H9 (cell line): ENCODE measurements at regions not wholly inside any gene's neighbourhood (a gene's known extent, or its start where the extent isn't known, plus 50 kb on each side); places are given as distances from the start of the nearest gene placed in this dataset.

ENCODE experiments used
- DNase-seq: peaks from one replicate; pipeline ENCODE4 v3.0.0-alpha.2; 2017
- H2AFZ ChIP-seq: one replicate; pipeline ENCODE4 v1.6.1; 2013; ENCODE audit warnings: mild to moderate bottlenecking, low read length, control low read depth, moderate library complexity
- H2AK5ac ChIP-seq: 2 replicates; pipeline ENCODE4 v1.6.1; 2013; ENCODE audit warnings: low read length, control low read depth, mixed read lengths; ENCODE audit not compliant: insufficient read length
- H2BK120ac ChIP-seq: one replicate; pipeline ENCODE4 v1.6.1; 2013; ENCODE audit warnings: low read depth, mild to moderate bottlenecking, low read length, control low read depth, inconsistent platforms; ENCODE audit not compliant: poor library complexity, severe bottlenecking
- H2BK12ac ChIP-seq: 2 replicates; pipeline ENCODE4 v1.6.1; 2013; ENCODE audit warnings: low read length, control low read depth, mixed read lengths, low read depth; ENCODE audit not compliant: insufficient read length
- H2BK15ac ChIP-seq: 2 replicates; pipeline ENCODE4 v1.6.1; 2013; ENCODE audit warnings: low read depth, low read length, control low read depth
- H2BK20ac ChIP-seq: one replicate; pipeline ENCODE4 v1.6.1; 2013; ENCODE audit warnings: low read depth, mild to moderate bottlenecking, low read length, control low read depth, inconsistent platforms; ENCODE audit not compliant: poor library complexity, severe bottlenecking
- H2BK5ac ChIP-seq: 2 replicates; pipeline ENCODE4 v1.6.1; 2013; ENCODE audit warnings: low read length, control low read depth, mixed read lengths; ENCODE audit not compliant: insufficient read length
- H3K14ac ChIP-seq: 2 replicates; pipeline ENCODE4 v1.6.1; 2013; ENCODE audit warnings: low read length, control low read depth; ENCODE audit not compliant: insufficient read depth
- H3K18ac ChIP-seq: 2 replicates; pipeline ENCODE4 v1.6.1; 2013; ENCODE audit warnings: low read depth, mild to moderate bottlenecking, mixed read lengths, low read length, control low read depth; ENCODE audit not compliant: insufficient read length
- H3K23ac ChIP-seq: 2 replicates; pipeline ENCODE4 v1.6.1; 2013; ENCODE audit warnings: low read length, control low read depth, mixed read lengths, low read depth; ENCODE audit not compliant: insufficient read length
- H3K23me2 ChIP-seq: 2 replicates; pipeline ENCODE4 v1.6.1; 2013; ENCODE audit warnings: low read depth, mild to moderate bottlenecking, mixed read lengths, low read length, control low read depth; ENCODE audit not compliant: insufficient read length, poor library complexity, severe bottlenecking
- H3K27ac ChIP-seq: 2 replicates; pipeline ENCODE4 v1.5.1; 2013; ENCODE audit warnings: low read length, control low read depth, mixed read lengths, low read depth; ENCODE audit not compliant: insufficient read length
- H3K27me3 ChIP-seq: 2 replicates; pipeline ENCODE4 v1.6.1; 2013; ENCODE audit warnings: low read length, control low read depth, inconsistent platforms; ENCODE audit not compliant: insufficient read depth
- H3K4ac ChIP-seq: 2 replicates; pipeline ENCODE4 v1.6.1; 2013; ENCODE audit warnings: low read depth, mild to moderate bottlenecking, control low read depth, inconsistent platforms, low read length, moderate library complexity
- H3K4me1 ChIP-seq: 2 replicates; pipeline ENCODE4 v1.6.1; 2013; ENCODE audit warnings: low read length, control low read depth, inconsistent platforms; ENCODE audit not compliant: insufficient read depth
- H3K4me2 ChIP-seq: 2 replicates; pipeline ENCODE4 v1.6.1; 2013; ENCODE audit warnings: low read length, control low read depth, mixed read lengths; ENCODE audit not compliant: insufficient read length, insufficient read depth
- H3K56ac ChIP-seq: 2 replicates; pipeline ENCODE4 v1.6.1; 2013; ENCODE audit warnings: low read depth, mild to moderate bottlenecking, mixed read lengths, low read length, control low read depth; ENCODE audit not compliant: insufficient read length
- H3K79me1 ChIP-seq: 2 replicates; pipeline ENCODE4 v1.6.1; 2013; ENCODE audit warnings: low read depth, mild to moderate bottlenecking, moderate library complexity, low read length, control low read depth, inconsistent platforms; ENCODE audit not compliant: insufficient read depth, poor library complexity, severe bottlenecking
- H3K79me2 ChIP-seq: 2 replicates; pipeline ENCODE4 v1.6.1; 2013; ENCODE audit warnings: low read length, control low read depth, inconsistent platforms; ENCODE audit not compliant: insufficient read depth
- H3K9ac ChIP-seq: 2 replicates; pipeline ENCODE4 v1.6.1; 2013; ENCODE audit warnings: low read length, control low read depth, mixed read lengths; ENCODE audit not compliant: insufficient read length; ENCODE audit errors: extremely low read depth
- H3K9me3 ChIP-seq: one replicate; pipeline ENCODE4 v1.6.1; 2013; ENCODE audit warnings: low read depth, low read length, inconsistent platforms; ENCODE audit not compliant: control insufficient read depth
- H3T11ph ChIP-seq: one replicate; pipeline ENCODE4 v1.6.1; 2013; ENCODE audit warnings: mild to moderate bottlenecking, low read length, control low read depth, inconsistent platforms
- H4K20me1 ChIP-seq: one replicate; pipeline ENCODE4 v1.6.1; 2013; ENCODE audit not compliant: control insufficient read depth, insufficient read length, insufficient read depth
- H4K5ac ChIP-seq: 2 replicates; pipeline ENCODE4 v1.6.1; 2013; ENCODE audit warnings: low read depth, mild to moderate bottlenecking, mixed read lengths, low read length, control low read depth; ENCODE audit not compliant: insufficient read length
- H4K8ac ChIP-seq: replicated peaks from 2 replicates; pipeline ENCODE4 v1.6.1; 2013; ENCODE audit warnings: low read length, control low read depth, mixed read lengths, low read depth; ENCODE audit not compliant: insufficient read length
- H4K91ac ChIP-seq: 2 replicates; pipeline ENCODE4 v1.6.1; 2013; ENCODE audit warnings: low read depth, mild to moderate bottlenecking, moderate library complexity, mixed read lengths, low read length, control low read depth; ENCODE audit not compliant: insufficient read length
- H3K27ac Mint-ChIP-seq, 3 experiments: 2 replicates in 2 of 3; 3 replicates in 1 of 3; pipeline ENCODE4 v1.8.0; 2020 to 2021; ENCODE audit warnings: mixed read lengths in 3 of 3, mild to moderate bottlenecking in 1 of 3, moderate library complexity in 1 of 3
- H3K27me3 Mint-ChIP-seq: 2 replicates; pipeline ENCODE4 v1.8.0; 2021; ENCODE audit warnings: low read depth, mild to moderate bottlenecking, moderate library complexity, mixed read lengths
- H3K36me3 Mint-ChIP-seq, 3 experiments: 2 replicates in 2 of 3; 3 replicates in 1 of 3; pipeline ENCODE4 v1.8.0; 2020 to 2021; ENCODE audit warnings: low read depth in 3 of 3, mixed read lengths in 3 of 3; ENCODE audit not compliant: insufficient read depth in 1 of 3
- H3K4me1 Mint-ChIP-seq, 2 experiments: 2 replicates each; pipeline ENCODE4 v1.8.0; 2020; ENCODE audit warnings: mixed read lengths in 2 of 2
- H3K4me3 Mint-ChIP-seq, 2 experiments: 2 replicates in 1 of 2; 3 replicates in 1 of 2; pipeline ENCODE4 v1.8.0; 2020 to 2021; ENCODE audit warnings: mild to moderate bottlenecking in 2 of 2, mixed read lengths in 2 of 2, moderate library complexity in 1 of 2
- H3K9me3 Mint-ChIP-seq, 2 experiments: 2 replicates in 1 of 2; 3 replicates in 1 of 2; pipeline ENCODE4 v1.8.0; 2020; ENCODE audit warnings: mild to moderate bottlenecking in 2 of 2, mixed read lengths in 2 of 2, moderate library complexity in 1 of 2
- WGBS: extraction: QIAGEN DNeasy Blood & Tissue Kit; methylation state at CpG from one replicate; pipeline ENCODE4 v1.1.7; 2013; ENCODE audit warnings: missing lambda C conversion rate, low lambda C conversion rate, mixed read lengths; ENCODE audit not compliant: insufficient read length; ENCODE audit errors: extremely low coverage; 5-methylcytosine and 5-hydroxymethylcytosine counted together
- TF ChIP-seq, protein P1 (sequence below): fragments of 200-600 bp; sonication (generic); conservative IDR thresholded peaks from 3 replicates; pipeline ENCODE4 v1.8.0; 2021; ENCODE audit warnings: antibody characterized with exemption, mild to moderate bottlenecking

DNA sequence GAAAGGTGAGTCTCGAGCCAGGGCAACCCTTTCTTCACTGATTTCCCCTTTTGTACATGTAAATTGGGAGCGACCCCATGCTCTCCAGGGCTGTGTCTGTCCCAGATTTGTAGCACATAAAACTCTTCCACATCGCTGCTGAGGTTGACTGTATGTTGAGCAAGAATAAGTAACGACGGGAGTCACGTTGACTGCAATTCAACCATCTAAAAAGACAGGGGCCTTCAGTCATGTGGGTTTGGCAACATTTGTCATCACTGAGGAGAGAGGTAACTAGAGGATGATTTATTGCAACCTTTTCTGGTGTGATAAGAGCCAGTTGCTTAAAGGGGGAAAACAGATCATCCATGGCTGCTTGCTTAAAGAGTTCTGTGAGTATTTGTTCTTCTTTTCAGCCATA lies 159.4 kb upstream of the SULF2 start:
- Histone ChIP-seq H2BK15ac (no peak overlapping the region), H3K4me2 (no peak overlapping the region), H3K79me1 (no peaks in the 10 kb centered on the region), H3K27me3 (no peaks in the 10 kb centered on the region), H3K23ac (no peak overlapping the region), H2BK120ac (no peak overlapping the region), H2BK5ac (no peak overlapping the region), H3K4ac (no peak overlapping the region), H3K9me3 (no peaks in the 10 kb centered on the region), H3K4me1 (no peaks in the 10 kb centered on the region; the same call in 1 of the 2 replicates), H3K79me2 (no peaks in the 10 kb centered on the region), H3K27ac (no peak overlapping the region), H4K5ac (no peak overlapping the region), H2AK5ac (no peak overlapping the region), H2BK12ac (no peak overlapping the region), H3K18ac (no peak overlapping the region), H3T11ph (no peak overlapping the region), H2BK20ac (no peak overlapping the region), H4K91ac (no peak overlapping the region), H3K23me2 (no peaks in the 10 kb centered on the region), H4K8ac (no peak overlapping the region), H3K14ac (no peak overlapping the region), H3K9ac (no peak overlapping the region), H3K56ac (no peak overlapping the region), H4K20me1 (no peaks in the 10 kb centered on the region), H2AFZ (no peak overlapping the region)
- H3K27me3 Mint-ChIP-seq = no peaks in the 10 kb centered on the region; the same call in 1 of the 2 replicates
- TF ChIP-seq, protein P1, sequence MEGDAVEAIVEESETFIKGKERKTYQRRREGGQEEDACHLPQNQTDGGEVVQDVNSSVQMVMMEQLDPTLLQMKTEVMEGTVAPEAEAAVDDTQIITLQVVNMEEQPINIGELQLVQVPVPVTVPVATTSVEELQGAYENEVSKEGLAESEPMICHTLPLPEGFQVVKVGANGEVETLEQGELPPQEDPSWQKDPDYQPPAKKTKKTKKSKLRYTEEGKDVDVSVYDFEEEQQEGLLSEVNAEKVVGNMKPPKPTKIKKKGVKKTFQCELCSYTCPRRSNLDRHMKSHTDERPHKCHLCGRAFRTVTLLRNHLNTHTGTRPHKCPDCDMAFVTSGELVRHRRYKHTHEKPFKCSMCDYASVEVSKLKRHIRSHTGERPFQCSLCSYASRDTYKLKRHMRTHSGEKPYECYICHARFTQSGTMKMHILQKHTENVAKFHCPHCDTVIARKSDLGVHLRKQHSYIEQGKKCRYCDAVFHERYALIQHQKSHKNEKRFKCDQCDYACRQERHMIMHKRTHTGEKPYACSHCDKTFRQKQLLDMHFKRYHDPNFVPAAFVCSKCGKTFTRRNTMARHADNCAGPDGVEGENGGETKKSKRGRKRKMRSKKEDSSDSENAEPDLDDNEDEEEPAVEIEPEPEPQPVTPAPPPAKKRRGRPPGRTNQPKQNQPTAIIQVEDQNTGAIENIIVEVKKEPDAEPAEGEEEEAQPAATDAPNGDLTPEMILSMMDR = no peak
- WGBS = no CpG with 5 or more reads among the region's 6 CpGs
- H3K4me3 Mint-ChIP-seq = no peak overlapping the region
- peaks cover 5% of the 10 kb centered on the region in 2 experiments; a peak in 3 of 4 replicates for H3K4me1 Mint-ChIP-seq
- H3K9me3 Mint-ChIP-seq = no peaks in the 10 kb centered on the region
- no peaks in the 10 kb centered on the region for H3K36me3 Mint-ChIP-seq
- H3K27ac Mint-ChIP-seq = no peak overlapping the region
- no peak for DNase-seq
